PC-3 (cell line): ENCODE measurements at regions not wholly inside any gene's neighbourhood (a gene's known extent, or its start where the extent isn't known, plus 50 kb on each side); places are given as distances from the start of the nearest gene placed in this dataset.

Experiments
- ATAC-seq: fragments of 200-7000 bp; cut with Tn5 transposase; 2 replicates; pipeline ENCODE4 v1.9.1; 2020; ENCODE audit warnings: mild to moderate bottlenecking, moderate library complexity
- BruUV-seq: library from RNA; stranded (reverse); fragments of 400-500 nt; replicated peaks from 2 replicates; lab custom pipeline; 2021; lab: Mats Ljungman, UMichigan
- CTCF ChIA-PET: fragments of 300-600 bp; sonication (Branson Sonifier 250); formaldehyde crosslinking; loops from one replicate; lab custom pipeline; 2022; ENCODE audit warnings: antibody characterized with exemption; lab: Charles Lee
- POLR2A ChIA-PET: fragments of 300-600 bp; sonication (Branson Sonifier 250); formaldehyde crosslinking; loops from one replicate; lab custom pipeline; 2022; ENCODE audit warnings: antibody characterized with exemption; ENCODE audit not compliant: unreplicated experiment; lab: Charles Lee
- DNase-seq: peaks from one replicate; pipeline ENCODE4 v3.0.0-alpha.2; 2015
- H2AFZ ChIP-seq: fragments of 300-600 bp; sonication (generic); 2 replicates; pipeline ENCODE4 v1.6.0; 2016; ENCODE audit warnings: antibody characterized with exemption, low read length
- H3F3A ChIP-seq: fragments of 300-600 bp; sonication (generic); one replicate; pipeline ENCODE4 v1.6.0; 2017; ENCODE audit warnings: antibody characterized with exemption, low read length, control low read depth, mild to moderate bottlenecking; ENCODE audit not compliant: unreplicated experiment
- H3K27ac ChIP-seq: fragments of 300-600 bp; sonication (generic); 2 replicates; pipeline ENCODE4 v1.5.1; 2016; ENCODE audit warnings: mild to moderate bottlenecking, low read length
- H3K27me3 ChIP-seq: fragments of 300-600 bp; sonication (generic); 2 replicates; pipeline ENCODE4 v1.6.1; 2016; ENCODE audit warnings: low read length, mixed read lengths
- H3K36me3 ChIP-seq: fragments of 300-600 bp; sonication (generic); 2 replicates; pipeline ENCODE4 v1.6.1; 2016; ENCODE audit warnings: low read depth, mixed run types, low read length, mixed read lengths
- H3K4me1 ChIP-seq: fragments of 300-600 bp; sonication (generic); 2 replicates; pipeline ENCODE4 v1.5.1; 2016; ENCODE audit warnings: low read length; ENCODE audit not compliant: insufficient read depth
- H3K4me2 ChIP-seq: fragments of 300-600 bp; sonication (generic); 2 replicates; pipeline ENCODE4 v1.6.0; 2016; ENCODE audit warnings: low read length
- H3K4me3 ChIP-seq: fragments of 300-600 bp; sonication (generic); 2 replicates; pipeline ENCODE4 v1.5.1; 2016; ENCODE audit warnings: mild to moderate bottlenecking, low read length, mixed read lengths
- H3K79me2 ChIP-seq: fragments of 300-600 bp; sonication (generic); 2 replicates; pipeline ENCODE4 v1.6.1; 2017; ENCODE audit warnings: low read length, mixed read lengths
- H3K9ac ChIP-seq: fragments of 300-600 bp; sonication (generic); 2 replicates; pipeline ENCODE4 v1.6.0; 2016; ENCODE audit warnings: mild to moderate bottlenecking, low read length
- H3K9me2 ChIP-seq: fragments of 300-600 bp; sonication (generic); replicated peaks from 2 replicates; pipeline ENCODE4 v1.6.1; 2016; ENCODE audit warnings: mixed run types, low read length, mixed read lengths
- H3K9me3 ChIP-seq: fragments of 300-600 bp; sonication (generic); 2 replicates; pipeline ENCODE4 v1.6.1; 2016; ENCODE audit warnings: low read length, mixed read lengths
- H4K20me1 ChIP-seq: fragments of 300-600 bp; sonication (generic); 2 replicates; pipeline ENCODE4 v1.6.1; 2016; ENCODE audit warnings: low read length, mixed read lengths
- EZH2 ChIP-seq: fragments of 300-600 bp; sonication (generic); IDR thresholded peaks from one replicate; pipeline ENCODE4 v1.6.1; 2017; ENCODE audit warnings: antibody characterized with exemption, mild to moderate bottlenecking, low read length; ENCODE audit not compliant: unreplicated experiment
- EZH2phosphoT487 ChIP-seq: fragments of 300-600 bp; sonication (generic); IDR thresholded peaks from 2 replicates; pipeline ENCODE4 v1.6.1; 2018; ENCODE audit warnings: mild to moderate bottlenecking, antibody characterized with exemption, low read length, borderline replicate concordance
- intact Hi-C: fragments of 100-400 bp; cut with micrococcal nuclease; formaldehyde crosslinking; loops from 2 replicates; pipeline ENCODE4 v1.9.0; 2023
- TF ChIP-seq, protein P1 (sequence below): fragments of 300-600 bp; sonication (generic); conservative IDR thresholded peaks from 2 replicates; pipeline ENCODE4 v1.5.1; 2017; ENCODE audit warnings: antibody characterized with exemption, low read depth, mild to moderate bottlenecking, low read length

DNA sequence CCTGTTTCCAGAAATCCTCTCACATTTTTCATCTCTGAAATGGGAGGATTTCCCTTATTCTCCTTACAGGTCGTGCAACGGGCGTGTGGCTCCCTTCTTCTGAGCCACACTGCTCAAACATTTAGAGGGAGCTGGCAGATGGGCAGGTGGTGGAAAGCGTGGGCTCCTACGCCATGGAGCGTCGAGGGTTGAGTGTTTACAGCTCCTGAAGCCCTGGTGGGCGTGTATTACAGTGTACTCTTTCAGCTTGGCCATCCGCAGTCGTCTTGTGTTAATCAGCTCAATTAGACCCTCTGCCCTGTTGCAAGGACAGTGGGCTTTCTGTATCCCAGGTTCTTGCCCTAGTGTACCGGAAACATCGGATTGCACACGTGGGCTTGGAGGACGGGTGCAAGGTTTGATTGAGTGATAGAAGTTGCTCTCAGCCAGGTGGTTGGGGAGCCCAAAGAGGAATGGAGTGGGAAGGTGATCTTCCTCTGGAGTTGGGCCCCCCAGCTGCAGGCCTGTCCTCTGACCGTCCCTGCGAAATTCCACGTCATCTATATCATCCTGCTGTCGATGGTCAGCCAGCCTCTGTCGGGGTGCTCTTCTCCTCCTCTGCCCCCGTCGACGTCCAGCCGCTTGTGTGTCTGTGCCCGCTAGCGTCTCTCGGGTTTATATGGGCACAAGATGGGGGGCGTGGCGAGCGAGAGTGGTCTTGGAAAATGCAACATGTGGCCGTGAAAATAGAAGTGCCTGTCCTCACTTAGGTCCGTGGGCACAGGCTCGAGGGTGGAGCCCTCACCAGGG lies 120.3 kb upstream of the DSEL start:
- ChIA-PET CTCF (no interaction called here), POLR2A (interaction anchor here (0.6 kb wide), 1 partner anchor 775 kb away, joined by 3 read pairs; no protein-coding TSS in a partner anchor)

DNA sequence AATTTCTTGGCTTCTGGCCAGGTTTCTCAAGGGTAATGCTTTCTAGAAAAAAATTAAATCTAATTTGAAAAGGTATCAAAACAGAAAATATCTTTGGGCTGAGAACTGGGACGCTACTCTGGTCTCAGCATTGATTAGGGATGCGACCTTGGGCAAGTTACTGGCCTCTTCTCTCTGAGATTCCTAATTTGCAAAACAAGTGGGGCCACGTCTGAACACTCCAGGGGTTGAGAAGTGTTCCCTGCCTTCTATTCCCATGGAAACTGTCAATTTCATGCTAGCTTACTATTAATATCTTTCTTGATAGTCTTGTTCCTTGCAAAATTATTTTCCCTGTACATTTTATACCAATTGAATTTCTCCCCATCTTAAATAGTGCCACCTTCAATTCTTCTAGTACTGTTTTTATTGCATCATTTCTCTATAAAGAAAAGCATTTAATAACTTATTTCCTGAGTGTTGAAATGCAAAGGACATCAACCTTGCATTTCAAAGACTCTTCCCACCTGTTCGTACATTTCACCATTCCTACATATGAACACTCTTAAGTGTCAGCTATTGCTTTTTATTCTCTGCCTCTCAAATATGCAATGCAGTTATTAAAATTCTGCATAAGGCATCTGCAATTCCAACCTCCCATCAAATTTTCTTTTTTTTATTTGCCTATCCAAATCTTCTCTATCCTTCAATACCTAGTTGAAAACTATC lies 118.3 kb upstream of the DSEL start:
- TF ChIP-seq EZH2phosphoT487 (no peak), EZH2 (no peak)
- TF ChIP-seq, protein P1, sequence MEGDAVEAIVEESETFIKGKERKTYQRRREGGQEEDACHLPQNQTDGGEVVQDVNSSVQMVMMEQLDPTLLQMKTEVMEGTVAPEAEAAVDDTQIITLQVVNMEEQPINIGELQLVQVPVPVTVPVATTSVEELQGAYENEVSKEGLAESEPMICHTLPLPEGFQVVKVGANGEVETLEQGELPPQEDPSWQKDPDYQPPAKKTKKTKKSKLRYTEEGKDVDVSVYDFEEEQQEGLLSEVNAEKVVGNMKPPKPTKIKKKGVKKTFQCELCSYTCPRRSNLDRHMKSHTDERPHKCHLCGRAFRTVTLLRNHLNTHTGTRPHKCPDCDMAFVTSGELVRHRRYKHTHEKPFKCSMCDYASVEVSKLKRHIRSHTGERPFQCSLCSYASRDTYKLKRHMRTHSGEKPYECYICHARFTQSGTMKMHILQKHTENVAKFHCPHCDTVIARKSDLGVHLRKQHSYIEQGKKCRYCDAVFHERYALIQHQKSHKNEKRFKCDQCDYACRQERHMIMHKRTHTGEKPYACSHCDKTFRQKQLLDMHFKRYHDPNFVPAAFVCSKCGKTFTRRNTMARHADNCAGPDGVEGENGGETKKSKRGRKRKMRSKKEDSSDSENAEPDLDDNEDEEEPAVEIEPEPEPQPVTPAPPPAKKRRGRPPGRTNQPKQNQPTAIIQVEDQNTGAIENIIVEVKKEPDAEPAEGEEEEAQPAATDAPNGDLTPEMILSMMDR, result no peak
- no peaks in the 10 kb centered on the region for H3K9me3 ChIP-seq
- H3K9me2 ChIP-seq, result no peaks in the 10 kb centered on the region
- CTCF ChIA-PET, result no interaction called here
- no peak overlapping the region for H3K27ac ChIP-seq
- intact Hi-C loops, result no loop called here
- H2AFZ ChIP-seq, result no peak overlapping the region
- H3F3A ChIP-seq, result no peaks in the 10 kb centered on the region
- DNase-seq, result no peak
- H3K27me3 ChIP-seq, result no peaks in the 10 kb centered on the region
- BruUV-seq, result no TSS peak
- POLR2A ChIA-PET, result no interaction called here
- peaks cover 6% of the 10 kb centered on the region for H3K4me1 ChIP-seq
- H4K20me1 ChIP-seq, result no peaks in the 10 kb centered on the region
- no peak overlapping the region for H3K4me2 ChIP-seq
- no peak for ATAC-seq
- no peak overlapping the region for H3K4me3 ChIP-seq
- H3K9ac ChIP-seq, result no peak overlapping the region
- no peaks in the 10 kb centered on the region for H3K36me3 ChIP-seq
- H3K79me2 ChIP-seq, result no peaks in the 10 kb centered on the region

More for the DNA sequence above, 120.3 kb upstream of the DSEL start:
- intact Hi-C loops, result no loop called here
- TF ChIP-seq EZH2 (no peak), EZH2phosphoT487 (no peak)
- TF ChIP-seq, protein P1, result no peak
- Histone ChIP-seq H3F3A (no peaks in the 10 kb centered on the region), H3K36me3 (no peaks in the 10 kb centered on the region), H3K4me2 (no peak overlapping the region), H3K9me2 (no peaks in the 10 kb centered on the region), H3K9ac (no peak overlapping the region), H3K27me3 (no peaks in the 10 kb centered on the region), H2AFZ (no peak overlapping the region), H3K4me1 (peaks cover 15% of the 10 kb centered on the region), H4K20me1 (no peaks in the 10 kb centered on the region), H3K4me3 (no peak overlapping the region), H3K79me2 (no peaks in the 10 kb centered on the region), H3K27ac (no peak overlapping the region), H3K9me3 (no peaks in the 10 kb centered on the region)
- DNase-seq (no peak), ATAC-seq (no peak)
- BruUV-seq, result no TSS peak

GRCh38 chr18:67633939-67634338 lies 117.4 kb upstream of the DSEL start:
- Histone ChIP-seq H3K4me1 (no peaks in the 10 kb centered on the region), H3K79me2 (no peaks in the 10 kb centered on the region), H3K9ac (no peak overlapping the region), H3K36me3 (no peaks in the 10 kb centered on the region), H3F3A (no peaks in the 10 kb centered on the region), H3K4me3 (no peak overlapping the region), H3K27ac (no peak overlapping the region), H3K4me2 (no peak overlapping the region), H4K20me1 (no peaks in the 10 kb centered on the region), H3K9me3 (no peaks in the 10 kb centered on the region), H3K9me2 (no peaks in the 10 kb centered on the region), H2AFZ (no peak overlapping the region), H3K27me3 (no peaks in the 10 kb centered on the region)
- no TSS peak for BruUV-seq
- TF ChIP-seq EZH2phosphoT487 (no peak), EZH2 (no peak)
- TF ChIP-seq, protein P1, result no peak
- ChIA-PET CTCF (no interaction called here), POLR2A (no interaction called here)
- intact Hi-C loops, result no loop called here
- DNase-seq, result no peak
- no peak for ATAC-seq
